GM19240 (cell line): ENCODE measurements at regions not wholly inside any gene's neighbourhood (a gene's known extent, or its start where the extent isn't known, plus 50 kb on each side); places are given as distances from the start of the nearest gene placed in this dataset.
"Not testable (repeated sequence)": the region's sequence is repeated elsewhere in the genome, so short reads cannot be mapped to it uniquely, and the experiment has no call there.

ENCODE experiments used
- DNase-seq: peaks from one replicate; pipeline ENCODE4 v3.0.0; 2011; ENCODE audit warnings: low spot score; ENCODE audit not compliant: insufficient read length

DNA sequence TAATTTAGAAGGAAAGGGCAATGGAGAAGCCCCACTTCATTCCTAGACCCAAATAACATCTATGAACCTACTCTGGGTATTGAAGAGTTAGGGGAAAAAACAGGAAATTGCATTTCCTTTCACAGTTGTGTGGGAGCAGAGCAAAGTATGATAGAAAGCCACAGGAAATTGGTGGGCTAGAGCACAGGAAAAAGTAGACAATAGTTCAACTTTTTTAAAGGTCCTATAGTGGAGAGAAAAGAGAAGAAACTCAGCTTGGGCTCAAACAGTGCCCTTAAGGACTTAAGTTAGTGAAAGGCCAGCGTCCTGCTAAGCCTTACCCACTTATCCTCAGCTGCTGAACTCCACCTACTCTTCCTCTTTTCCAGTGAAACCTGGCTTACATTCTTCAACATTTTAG lies 258.1 kb downstream of the DPY19L2 start:
- DNase-seq = no peak

DNA sequence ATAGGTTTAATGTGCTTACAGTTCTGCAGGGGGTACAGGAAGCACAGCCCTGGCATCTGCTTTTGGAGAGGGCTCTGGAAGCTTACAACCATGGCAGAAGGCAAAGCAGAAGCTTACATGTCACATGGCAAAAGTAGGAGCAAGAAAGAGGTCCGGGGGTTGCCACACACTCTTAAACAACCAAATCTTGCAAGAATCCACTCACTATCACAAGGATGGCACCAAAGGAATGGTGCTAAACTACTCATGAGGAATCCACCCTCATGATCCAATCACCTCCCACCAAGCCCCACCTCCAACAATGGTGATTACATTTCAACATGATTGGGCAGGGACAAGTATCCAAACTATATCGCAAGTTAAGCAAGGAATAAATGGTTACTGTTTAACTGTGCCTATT lies 255.8 kb upstream of the AVPR1A start:
- DNase-seq = no peak

DNA sequence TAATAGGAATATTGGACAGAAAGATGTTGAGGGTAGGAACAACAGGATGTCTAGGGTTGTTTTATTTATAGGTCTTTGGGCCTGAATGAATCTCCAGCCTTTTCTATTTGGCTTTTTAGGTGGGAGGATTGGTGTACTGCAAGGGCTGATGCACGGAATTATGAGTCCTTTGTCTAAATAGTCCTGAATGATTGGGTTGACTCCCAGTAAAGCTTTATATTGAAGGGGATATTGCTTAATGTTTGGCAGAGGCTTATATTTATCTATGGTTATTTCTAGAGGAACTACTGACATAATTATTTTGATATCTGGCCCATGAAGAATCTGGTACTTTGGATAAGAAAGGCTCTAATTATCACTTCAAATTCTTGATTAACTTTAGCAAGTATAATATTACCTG lies 253.6 kb upstream of the AVPR1A start:
- no peak for DNase-seq

DNA sequence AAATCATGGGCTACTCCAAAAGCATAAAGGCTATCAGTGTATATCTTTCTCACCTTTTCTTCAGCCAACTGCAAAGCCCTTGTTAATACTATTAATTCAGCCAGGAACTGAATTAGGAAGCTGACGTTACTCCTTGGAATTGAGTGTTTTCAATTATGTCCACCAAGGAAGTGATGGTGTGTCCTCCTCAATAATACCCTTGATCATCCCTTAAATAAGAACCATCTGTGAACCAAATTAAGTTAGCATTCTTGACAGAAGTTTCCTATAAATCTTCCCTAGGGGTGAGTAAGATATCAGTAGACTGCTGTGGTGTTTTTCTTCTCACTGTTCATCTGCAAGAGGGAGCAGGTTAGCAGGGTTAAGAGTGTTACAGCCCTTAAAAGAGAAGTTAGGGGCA lies 252.3 kb upstream of the AVPR1A start:
- DNase-seq = no peak

DNA sequence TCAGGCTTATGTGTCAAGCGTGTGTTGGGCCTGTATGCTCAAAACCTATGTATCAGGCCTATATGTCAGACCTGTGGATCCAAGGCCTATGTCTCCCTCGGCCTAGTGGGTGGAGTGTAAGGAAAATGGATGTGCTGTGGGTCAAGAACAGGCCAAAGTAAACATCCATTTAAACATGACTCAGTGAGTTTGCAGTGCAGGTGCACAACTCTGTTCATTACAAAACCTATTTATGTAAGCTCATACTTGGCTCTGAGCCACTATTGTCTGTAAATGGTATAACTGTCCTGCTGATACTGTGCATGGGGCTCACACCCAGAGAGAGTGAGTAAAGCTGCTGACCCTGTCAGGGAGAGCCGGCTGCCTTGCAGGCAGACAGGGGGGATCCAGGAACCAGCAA lies 249.7 kb upstream of the AVPR1A start:
- no peak for DNase-seq

DNA sequence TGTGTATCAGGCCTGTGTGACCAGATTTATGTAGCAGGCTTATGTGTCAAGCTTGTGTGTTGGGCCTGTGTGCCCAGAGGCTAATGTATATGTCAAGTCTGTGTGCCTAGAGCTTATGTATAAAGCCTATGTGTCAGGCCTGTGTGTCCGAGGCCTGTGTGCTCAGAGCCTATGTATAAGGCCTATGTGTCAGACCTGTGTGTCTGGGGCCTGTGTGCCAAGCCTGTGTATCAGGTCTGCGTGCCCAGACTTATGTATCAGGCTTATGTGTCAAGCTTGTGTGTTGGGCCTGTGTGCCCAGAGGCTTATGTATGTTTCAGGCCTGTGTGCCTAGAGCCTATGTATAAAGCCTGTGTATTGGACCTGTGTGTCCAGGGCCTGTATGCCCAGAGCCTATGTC lies 249.3 kb upstream of the AVPR1A start:
- no peak for DNase-seq

DNA sequence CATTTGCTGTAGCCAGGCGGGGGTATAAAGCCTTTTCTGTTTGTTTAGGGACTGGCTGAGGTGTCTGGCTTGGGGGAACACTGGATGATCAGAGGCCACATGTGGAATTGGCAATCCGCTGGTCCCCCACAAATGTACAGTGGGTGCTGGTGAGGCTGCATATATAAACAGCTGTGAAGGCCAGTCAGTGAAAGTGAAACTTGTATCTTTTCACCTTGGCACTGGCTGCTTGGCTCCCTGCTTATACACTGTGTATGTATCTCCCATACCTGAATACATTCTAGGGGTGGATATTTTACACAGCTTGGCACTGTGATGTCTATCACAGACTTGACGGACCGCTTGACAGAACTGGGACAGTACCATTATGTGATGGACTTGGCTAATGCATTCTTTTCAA lies 246.8 kb upstream of the AVPR1A start:
- DNase-seq = no peak

DNA sequence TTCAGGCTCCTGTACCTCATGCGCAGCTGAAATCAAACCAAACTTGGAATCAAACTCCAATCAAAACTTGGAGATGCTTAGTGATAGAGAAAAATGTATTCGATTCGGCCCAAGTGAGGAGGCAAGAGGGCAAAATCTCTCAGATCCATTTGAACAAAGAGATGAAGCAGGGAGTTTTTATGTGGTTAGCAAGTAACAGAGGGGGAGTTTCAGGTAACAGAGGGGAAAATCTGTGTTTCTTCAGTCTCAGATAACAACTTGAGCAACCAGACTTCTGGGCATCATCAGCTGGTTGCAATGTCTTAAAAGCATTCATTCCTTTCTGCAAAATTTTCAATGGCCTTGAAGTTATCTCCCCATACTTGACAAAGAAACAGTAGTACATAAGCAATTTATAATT lies 245.1 kb upstream of the AVPR1A start:
- DNase-seq = no peak

DNA sequence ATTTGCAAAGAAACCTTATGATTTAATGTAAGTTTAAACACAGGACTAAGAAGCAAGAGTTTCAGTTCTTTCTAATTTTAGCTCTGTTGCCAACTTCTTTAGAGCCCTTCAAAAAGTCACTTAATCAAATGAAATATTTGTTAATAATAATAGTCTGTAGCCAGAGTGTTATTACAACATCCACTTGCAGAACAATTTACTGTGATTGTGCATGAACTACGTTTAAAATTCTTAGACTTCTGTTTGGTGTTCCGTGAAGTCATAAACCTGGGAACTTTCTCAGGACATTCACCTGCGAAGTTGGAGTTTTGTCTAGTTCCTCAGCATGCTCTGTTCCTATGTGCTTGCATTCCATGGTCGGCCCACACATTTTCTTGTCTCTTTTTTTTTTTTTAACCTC lies 244.0 kb upstream of the AVPR1A start:
- DNase-seq = no peak

DNA sequence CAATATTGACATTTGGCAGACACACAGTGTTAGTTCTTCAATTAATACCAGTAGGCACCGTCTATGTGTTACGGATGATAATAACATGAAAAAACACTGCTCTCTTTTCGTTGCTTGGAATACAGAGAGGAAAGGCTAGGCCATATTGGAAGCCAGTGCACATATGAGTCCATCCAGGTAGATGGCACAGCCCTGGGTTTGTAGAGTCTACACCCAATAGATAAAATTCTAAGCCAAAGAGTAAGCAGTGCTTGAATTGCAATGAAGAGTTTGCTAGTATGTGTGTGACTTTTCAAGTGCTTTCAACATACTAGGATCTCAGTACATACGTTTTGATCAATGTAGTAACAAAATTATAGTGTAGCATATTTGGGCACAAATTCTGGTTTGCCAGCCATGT lies 243.3 kb upstream of the AVPR1A start:
- no peak for DNase-seq

DNA sequence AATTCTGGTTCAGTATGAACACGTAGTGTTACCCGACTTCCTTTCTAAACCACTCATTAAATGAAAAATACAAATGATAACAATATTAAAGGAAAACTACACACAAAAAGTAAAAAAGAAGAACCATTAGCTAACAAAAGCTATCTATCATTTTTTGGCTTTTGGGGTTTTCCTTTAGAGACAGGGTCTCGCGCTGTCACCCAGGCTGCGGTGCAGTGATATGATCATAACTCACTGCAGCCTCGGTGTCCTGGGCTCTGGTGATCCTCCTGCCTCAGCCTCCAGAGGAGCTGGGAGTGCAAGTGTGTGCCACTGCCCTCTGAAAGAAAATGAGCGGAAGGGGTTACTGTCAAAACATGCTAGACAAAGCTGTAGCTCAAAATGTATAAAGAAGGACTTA lies 238.2 kb upstream of the AVPR1A start:
- DNase-seq = no peak

DNA sequence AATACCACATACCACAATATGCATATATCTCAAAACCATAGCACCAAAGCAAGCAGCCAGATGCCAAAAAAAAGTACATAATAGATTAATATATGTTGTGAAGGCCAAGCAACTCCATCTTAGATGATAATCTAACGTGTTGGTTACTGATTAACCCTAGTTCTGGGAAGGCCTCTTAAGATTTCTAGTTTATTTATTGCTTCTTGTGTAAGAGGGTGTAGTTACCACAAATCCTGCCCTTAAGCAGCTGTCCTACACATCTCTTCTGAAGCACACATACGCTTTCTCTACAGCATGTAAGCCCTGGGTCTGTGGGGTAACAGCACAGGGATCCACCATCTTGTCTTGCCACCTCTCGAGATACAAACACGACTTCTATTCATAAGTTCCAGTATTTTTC lies 236.8 kb upstream of the AVPR1A start:
- DNase-seq = no peak

DNA sequence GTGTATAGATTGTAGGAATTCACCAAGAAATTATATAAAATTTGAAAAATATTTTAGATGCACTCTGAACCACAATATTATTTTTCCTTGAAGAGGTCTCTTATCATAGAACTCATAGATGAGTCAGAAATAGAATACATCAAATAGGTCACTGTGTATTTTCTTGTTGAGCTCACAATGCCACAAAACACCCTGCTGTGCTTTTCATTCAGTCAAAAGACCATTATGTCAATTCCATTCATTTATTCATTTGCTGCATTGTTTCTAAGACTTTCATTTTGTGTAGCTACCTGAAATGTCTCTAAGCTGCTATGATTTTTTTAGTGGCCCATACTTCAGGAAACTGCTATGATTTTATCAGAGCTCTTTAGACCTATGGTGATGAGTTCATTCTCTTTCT lies 231.9 kb upstream of the AVPR1A start:
- DNase-seq = no peak

DNA sequence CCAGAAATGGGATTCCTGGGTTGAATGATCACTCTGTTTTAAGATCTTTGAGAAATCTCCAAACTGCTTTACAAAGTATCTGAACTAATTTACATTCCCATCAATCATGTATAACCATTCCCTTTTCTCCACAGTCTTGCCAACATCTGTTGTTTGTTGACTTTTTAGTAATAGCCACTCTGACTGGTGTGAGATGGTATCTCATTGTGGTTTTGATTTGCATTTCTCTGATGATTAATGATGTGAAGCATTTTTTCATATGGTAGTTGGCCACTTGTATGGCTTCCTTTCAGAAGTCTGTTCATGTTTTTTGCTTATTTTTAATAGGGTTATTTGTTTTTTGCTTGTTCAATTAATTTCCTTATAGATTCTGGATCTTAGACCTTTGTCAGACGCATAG lies 211.8 kb upstream of the AVPR1A start:
- no peak for DNase-seq

DNA sequence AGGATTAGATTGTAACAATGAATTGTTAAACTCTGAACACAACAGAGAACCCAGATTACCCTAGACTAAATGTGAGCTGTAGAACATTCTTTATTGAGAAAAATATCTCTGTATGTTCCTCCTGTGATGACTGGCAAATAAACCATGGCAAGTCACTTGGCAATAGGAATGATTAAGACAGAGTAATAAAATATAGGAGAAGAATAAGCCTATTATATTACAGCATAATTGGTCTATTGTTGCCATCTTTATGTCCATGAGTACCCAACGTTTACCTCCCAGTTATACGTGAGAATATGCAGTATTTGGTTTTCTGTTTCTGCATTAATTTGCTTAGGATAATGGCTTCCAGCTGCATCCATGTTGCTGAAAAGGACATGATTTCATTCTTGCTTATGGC lies 211.2 kb upstream of the AVPR1A start:
- no peak for DNase-seq

DNA sequence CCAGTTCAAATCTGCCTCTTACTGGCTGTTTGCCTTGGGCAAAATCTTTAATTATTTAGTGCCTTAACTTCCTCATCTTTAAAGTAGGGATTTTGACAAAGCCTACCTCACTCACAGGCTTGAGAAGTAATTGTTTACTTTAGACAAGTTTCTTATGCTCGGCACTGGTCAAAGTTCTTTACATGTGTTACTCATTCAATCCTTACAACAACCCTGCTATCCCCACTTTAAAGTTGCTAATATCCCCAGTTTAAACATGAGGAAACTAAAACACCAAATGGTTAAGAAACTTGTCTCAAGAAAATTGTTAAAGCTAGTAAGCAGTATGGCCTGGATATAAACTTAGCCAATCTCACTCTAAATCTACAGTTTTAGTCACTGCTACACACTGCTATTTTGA lies 204.0 kb upstream of the AVPR1A start:
- no peak for DNase-seq

DNA sequence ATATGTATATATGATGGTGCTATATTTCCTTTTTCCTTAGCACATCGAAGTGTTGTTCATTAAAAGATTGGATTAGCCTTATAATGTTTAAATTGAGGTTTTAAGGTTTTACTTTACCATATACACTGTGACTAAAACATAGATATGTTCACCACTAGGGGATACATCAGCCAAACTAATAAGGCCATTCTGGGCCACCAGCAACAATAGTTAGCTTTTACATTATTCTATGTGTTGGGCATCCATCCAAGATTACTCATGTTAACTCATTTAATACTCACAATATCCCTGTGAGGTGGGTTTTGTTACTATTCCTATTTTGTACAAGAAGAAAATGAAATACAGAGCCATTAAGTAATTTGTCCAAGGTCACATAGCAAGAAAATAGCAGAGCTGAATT lies 202.6 kb upstream of the AVPR1A start:
- no peak for DNase-seq

DNA sequence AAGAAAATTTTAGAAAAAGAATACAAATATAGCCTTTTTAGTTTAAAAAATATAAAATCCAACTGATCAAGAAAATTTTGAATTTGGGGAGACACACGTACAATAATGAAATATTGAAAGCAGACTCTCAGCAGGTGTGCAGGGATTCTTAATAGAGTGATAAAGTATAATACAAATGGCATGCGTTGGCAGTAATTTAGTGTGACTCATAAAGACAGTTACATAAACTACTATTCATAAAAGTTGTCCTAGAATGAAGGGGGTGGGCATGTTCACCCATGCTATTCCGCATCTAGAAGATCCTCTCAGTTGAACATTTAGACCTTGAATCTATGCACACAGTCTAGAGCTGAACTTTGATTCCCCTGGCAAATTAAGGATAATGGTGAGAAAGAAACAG lies 200.4 kb upstream of the AVPR1A start:
- no peak for DNase-seq

DNA sequence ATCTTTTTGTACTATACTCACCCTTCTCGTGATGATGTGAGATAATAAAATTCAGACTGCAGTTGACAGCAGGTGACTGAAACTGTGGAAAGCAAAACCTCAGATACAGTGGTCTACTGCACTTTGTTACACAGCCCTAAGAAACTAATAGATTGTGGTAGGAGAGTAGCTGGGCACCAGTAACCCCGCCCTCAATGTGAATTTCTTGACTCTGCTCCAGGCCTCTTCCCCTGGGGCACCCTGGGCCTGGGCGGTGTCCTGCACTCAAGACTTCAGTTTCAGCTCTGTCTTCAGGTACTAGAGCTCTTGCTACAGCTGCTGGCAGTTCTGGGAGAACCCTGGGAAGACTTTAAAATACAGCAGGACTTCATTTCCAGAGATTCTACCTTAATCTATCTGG lies 197.6 kb upstream of the AVPR1A start:
- DNase-seq = no peak

DNA sequence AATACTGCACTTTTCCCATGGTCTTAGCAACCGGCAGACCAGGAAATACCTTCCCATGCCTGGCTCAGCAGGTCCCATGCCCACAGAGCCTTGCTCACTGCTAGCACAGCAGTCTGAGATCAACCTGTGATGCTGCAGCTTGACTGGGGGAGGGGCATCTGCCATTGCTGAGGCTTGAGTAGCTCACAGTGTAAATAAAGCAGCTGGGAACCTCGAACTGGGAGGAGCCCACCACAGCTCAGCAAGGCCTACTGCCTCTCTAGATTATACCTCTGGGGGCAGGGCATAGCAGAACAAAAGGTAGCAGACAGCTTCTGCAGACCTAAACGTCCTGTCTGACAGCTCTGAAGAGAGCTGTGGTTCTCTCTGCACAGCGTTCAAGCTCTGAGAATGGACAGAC lies 186.2 kb upstream of the AVPR1A start:
- not testable (repeated sequence) for DNase-seq

DNA sequence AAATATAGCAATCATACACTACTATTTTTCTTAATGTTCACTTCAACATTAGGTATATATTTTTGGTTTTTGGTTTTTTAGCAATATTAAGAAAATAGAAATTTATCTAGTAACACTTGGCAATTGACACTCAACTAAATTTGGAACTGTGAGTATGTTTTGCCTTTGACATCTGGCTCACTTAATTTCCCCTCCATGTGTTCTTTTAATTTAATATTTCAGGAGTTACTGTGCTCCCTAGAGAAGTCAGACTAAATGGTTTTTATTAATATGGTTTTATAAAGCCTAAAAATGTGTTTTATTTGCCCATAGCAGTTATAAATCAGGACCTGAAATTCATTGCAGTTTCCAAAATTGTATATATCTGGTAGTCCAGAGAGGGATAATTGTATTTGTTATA lies 175.3 kb upstream of the AVPR1A start:
- DNase-seq = no peak

DNA sequence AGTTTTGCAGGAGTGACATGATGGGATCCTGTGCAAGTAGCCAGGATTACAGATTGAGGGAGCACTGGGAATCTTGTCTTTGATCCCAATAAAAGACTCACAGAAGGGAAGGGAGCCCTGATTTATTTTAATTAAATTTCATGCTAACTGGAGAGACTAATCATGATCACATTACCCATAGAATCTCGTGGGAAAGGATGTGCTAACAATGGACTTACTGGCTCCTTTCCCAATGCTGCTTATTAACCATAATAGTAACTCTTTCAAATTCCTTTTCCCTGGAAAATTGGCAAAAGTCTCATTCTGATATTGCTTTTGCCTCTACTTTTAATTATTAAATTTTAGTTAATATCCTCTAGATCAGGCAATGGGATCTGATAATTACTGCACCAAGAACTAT lies 174.8 kb upstream of the AVPR1A start:
- no peak for DNase-seq

DNA sequence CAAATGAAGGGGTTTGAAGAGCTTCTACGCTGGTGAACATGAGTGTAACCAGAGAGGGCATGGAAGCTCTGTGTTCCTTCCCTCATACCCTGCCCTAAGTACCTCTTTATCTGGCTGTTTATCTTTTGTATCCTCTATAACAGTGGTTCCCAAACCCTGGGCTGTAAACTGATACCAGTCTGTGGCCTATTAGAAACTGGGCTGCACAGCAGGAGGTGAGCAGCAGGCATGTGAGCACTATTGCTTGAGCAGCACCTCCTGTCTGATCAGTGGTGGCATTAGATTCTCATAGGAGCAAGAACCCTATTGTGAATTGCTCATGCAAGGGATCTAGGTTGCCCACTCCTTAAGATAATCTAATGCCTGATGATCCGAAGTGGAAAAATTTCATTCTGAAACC lies 172.9 kb upstream of the AVPR1A start:
- no peak for DNase-seq

DNA sequence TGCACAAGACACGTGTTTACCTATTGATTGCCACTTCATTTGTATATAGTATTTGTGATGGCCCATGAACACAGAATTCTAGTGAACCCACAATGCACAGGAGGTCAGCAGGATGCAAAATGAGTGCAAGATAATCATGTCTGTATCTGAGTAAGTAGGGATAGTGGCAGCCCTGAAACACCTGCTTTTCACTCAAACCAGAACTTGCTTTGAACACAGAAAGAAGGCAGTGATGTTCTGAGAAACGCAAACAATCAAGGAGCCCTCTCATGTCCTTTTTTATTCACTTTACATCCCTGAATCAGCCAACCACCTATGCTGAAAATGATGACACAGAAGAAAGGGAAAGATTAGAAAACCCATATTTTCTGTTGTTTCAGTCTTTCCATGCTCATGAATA lies 170.4 kb upstream of the AVPR1A start:
- no peak for DNase-seq
